OCI-LY7 (cell line): ENCODE measurements at regions not wholly inside any gene's neighbourhood (a gene's known extent, or its start where the extent isn't known, plus 50 kb on each side); places are given as distances from the start of the nearest gene placed in this dataset.

Experiments
- BruUV-seq: library from RNA; stranded (reverse); fragments of 400-500 nt; replicated peaks from 2 replicates; lab custom pipeline; 2021; lab: Mats Ljungman, UMichigan
- CTCF ChIA-PET: fragments of 300-600 bp; sonication (Branson Sonifier 250); formaldehyde crosslinking; loops from one replicate; lab custom pipeline; 2022; ENCODE audit warnings: antibody characterized with exemption; ENCODE audit not compliant: unreplicated experiment; lab: Charles Lee
- POLR2A ChIA-PET: fragments of 300-600 bp; sonication (Branson Sonifier 250); formaldehyde crosslinking; loops from one replicate; lab custom pipeline; 2022; ENCODE audit warnings: antibody characterized with exemption; lab: Charles Lee
- DNase-seq: peaks from one replicate; pipeline ENCODE4 v3.0.0-alpha.2; 2015; ENCODE audit warnings: low spot score
- H2AFZ ChIP-seq: fragments of 200-600 bp; sonication (generic), shearing (Covaris generic); 2 replicates; pipeline ENCODE4 v1.6.1; 2014; ENCODE audit warnings: mild to moderate bottlenecking, antibody characterized with exemption, low read length, moderate library complexity
- H3K27ac ChIP-seq: fragments of 200-600 bp; sonication (generic); 2 replicates; pipeline ENCODE4 v1.5.1; 2014; ENCODE audit warnings: mixed run types, low read depth, mild to moderate bottlenecking, moderate library complexity, low read length, inconsistent platforms; ENCODE audit not compliant: poor library complexity, severe bottlenecking
- H3K36me3 ChIP-seq: fragments of 200-600 bp; sonication (generic); 2 replicates; pipeline ENCODE4 v1.6.1; 2014; ENCODE audit warnings: mild to moderate bottlenecking, antibody characterized with exemption, low read length, moderate library complexity, mixed read lengths; ENCODE audit not compliant: insufficient read depth
- H3K4me1 ChIP-seq: fragments of 200-600 bp; sonication (generic); 2 replicates; pipeline ENCODE4 v1.5.1; 2014; ENCODE audit warnings: mild to moderate bottlenecking, low read length; ENCODE audit not compliant: insufficient read depth, poor library complexity, severe bottlenecking
- H3K4me2 ChIP-seq: fragments of 200-600 bp; sonication (generic); 2 replicates; pipeline ENCODE4 v1.6.1; 2014; ENCODE audit warnings: mild to moderate bottlenecking, low read length
- H3K4me3 ChIP-seq: fragments of 200-600 bp; sonication (generic); 2 replicates; pipeline ENCODE4 v1.5.1; 2014; ENCODE audit warnings: mild to moderate bottlenecking, low read depth, low read length; ENCODE audit not compliant: poor library complexity, severe bottlenecking
- H3K79me2 ChIP-seq: fragments of 200-600 bp; sonication (generic); 2 replicates; pipeline ENCODE4 v1.6.1; 2016; ENCODE audit warnings: low read depth, mild to moderate bottlenecking, low read length, moderate library complexity, mixed read lengths; ENCODE audit not compliant: insufficient read depth
- H3K9me2 ChIP-seq: fragments of 200-600 bp; sonication (generic); 2 replicates; pipeline ENCODE4 v1.6.1; 2016; ENCODE audit warnings: mild to moderate bottlenecking, low read length, mixed read lengths; ENCODE audit not compliant: insufficient read depth
- H3K9me3 ChIP-seq: fragments of 200-600 bp; sonication (generic); 2 replicates; pipeline ENCODE4 v1.6.1; 2014; ENCODE audit warnings: mild to moderate bottlenecking, mixed run types, low read length, mixed read lengths
- H4K20me1 ChIP-seq: fragments of 200-600 bp; sonication (generic); 2 replicates; pipeline ENCODE4 v1.6.1; 2014; ENCODE audit warnings: mild to moderate bottlenecking, antibody characterized with exemption, low read length, moderate library complexity, mixed read lengths; ENCODE audit not compliant: insufficient read depth
- EZH2phosphoT487 ChIP-seq: fragments of 200-600 bp; sonication (generic); IDR thresholded peaks from 2 replicates; pipeline ENCODE4 v1.6.1; 2018; ENCODE audit warnings: low read depth, borderline replicate concordance, mild to moderate bottlenecking, mixed run types, antibody characterized with exemption, low read length, moderate library complexity, mixed read lengths
- intact Hi-C: fragments of 100-400 bp; cut with micrococcal nuclease; formaldehyde crosslinking; loops from one replicate; pipeline ENCODE4 v1.10.0; 2022; ENCODE audit not compliant: unreplicated experiment
- TF ChIP-seq, protein P1 (sequence below): fragments of 200-600 bp; sonication (generic); conservative IDR thresholded peaks from 2 replicates; pipeline ENCODE4 v1.5.1; 2014; ENCODE audit warnings: mild to moderate bottlenecking, antibody characterized with exemption, low read length, moderate library complexity, mixed read lengths

DNA sequence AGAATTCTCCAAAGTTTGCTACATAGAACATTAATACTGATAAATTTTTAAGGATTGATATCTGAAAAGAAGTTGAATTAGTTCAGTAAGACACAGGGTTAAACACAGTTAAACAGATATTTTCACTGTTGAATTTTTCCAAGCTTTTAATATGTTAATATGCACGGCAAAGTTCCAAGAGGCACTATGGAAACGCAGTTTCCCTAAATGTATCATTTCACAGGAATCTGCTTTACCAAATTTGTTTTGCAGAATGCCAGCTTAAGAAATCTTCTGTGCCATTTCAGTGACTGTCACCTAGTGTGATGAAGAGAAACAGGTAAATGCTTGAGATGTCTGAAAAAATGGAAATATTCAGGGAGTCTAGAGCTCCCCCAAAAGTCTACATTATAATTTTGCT, 395.9 kb upstream of the GRIA3 start:
- Histone ChIP-seq H3K27ac (no peak overlapping the region), H3K4me2 (no peak overlapping the region), H4K20me1 (no peaks in the 10 kb centered on the region), H2AFZ (no peak overlapping the region), H3K36me3 (no peaks in the 10 kb centered on the region), H3K9me2 (no peaks in the 10 kb centered on the region), H3K4me3 (no peak overlapping the region), H3K9me3 (no peaks in the 10 kb centered on the region), H3K4me1 (no peaks in the 10 kb centered on the region), H3K79me2 (no peaks in the 10 kb centered on the region)
- TF ChIP-seq, protein P1, sequence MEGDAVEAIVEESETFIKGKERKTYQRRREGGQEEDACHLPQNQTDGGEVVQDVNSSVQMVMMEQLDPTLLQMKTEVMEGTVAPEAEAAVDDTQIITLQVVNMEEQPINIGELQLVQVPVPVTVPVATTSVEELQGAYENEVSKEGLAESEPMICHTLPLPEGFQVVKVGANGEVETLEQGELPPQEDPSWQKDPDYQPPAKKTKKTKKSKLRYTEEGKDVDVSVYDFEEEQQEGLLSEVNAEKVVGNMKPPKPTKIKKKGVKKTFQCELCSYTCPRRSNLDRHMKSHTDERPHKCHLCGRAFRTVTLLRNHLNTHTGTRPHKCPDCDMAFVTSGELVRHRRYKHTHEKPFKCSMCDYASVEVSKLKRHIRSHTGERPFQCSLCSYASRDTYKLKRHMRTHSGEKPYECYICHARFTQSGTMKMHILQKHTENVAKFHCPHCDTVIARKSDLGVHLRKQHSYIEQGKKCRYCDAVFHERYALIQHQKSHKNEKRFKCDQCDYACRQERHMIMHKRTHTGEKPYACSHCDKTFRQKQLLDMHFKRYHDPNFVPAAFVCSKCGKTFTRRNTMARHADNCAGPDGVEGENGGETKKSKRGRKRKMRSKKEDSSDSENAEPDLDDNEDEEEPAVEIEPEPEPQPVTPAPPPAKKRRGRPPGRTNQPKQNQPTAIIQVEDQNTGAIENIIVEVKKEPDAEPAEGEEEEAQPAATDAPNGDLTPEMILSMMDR: no peak
- no peak for TF ChIP-seq EZH2phosphoT487
- CTCF ChIA-PET: no interaction called here
- POLR2A ChIA-PET: no interaction called here
- no TSS peak for BruUV-seq
- intact Hi-C loops: loop anchor here (10.0 kb wide), 1 partner anchor 323 kb away; no protein-coding TSS in a partner anchor
- DNase-seq: no peak

DNA sequence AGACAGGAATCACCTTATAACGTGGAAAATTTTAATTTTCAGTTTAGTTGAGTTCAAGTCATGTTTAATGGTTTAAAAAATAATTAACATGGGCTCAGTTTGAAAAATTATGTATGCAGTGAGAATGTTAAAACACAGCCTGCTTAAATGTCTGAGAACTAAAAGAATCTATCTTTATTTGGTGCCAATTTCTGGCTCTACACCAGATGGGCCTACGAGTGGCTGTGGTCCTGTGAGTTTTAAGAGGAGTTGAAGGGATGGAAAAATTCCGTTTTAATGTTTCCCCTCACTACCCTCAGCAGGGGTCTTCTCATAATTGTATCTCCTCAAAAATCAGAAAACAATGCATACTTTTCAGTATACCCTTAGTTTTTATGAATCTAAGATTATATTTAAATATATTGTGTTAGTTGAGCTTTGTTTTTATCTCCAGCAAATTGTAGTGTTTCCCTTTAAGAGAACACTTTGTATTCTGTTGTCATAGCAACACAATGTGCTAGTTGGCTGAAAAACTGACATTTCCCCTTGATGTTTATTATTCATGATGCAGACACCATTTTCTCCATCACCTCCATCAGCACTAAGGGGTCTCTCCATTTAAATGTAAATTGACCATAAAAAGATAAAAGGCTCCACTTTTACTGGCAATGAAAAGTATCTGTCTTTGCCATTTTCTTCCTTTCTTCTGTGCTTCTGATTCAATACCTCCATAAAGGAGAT, 393.5 kb upstream of the GRIA3 start:
- no peak for DNase-seq
- Histone ChIP-seq H3K4me1 (no peaks in the 10 kb centered on the region), H3K4me2 (no peak overlapping the region), H4K20me1 (no peaks in the 10 kb centered on the region), H3K27ac (no peak overlapping the region), H3K36me3 (no peaks in the 10 kb centered on the region), H3K4me3 (no peak overlapping the region), H3K9me2 (no peaks in the 10 kb centered on the region), H3K79me2 (no peaks in the 10 kb centered on the region), H2AFZ (no peak overlapping the region), H3K9me3 (no peaks in the 10 kb centered on the region)
- BruUV-seq: no TSS peak
- intact Hi-C loops: no loop called here
- CTCF ChIA-PET: no interaction called here
- POLR2A ChIA-PET: no interaction called here
- TF ChIP-seq, protein P1: no peak
- no peak for TF ChIP-seq EZH2phosphoT487

GRCh38 chrX:122813876-122814275, 370.2 kb upstream of the GRIA3 start:
- intact Hi-C loops: no loop called here
- POLR2A ChIA-PET: no interaction called here
- TF ChIP-seq, protein P1: no peak
- TF ChIP-seq EZH2phosphoT487: no peak

More at GRCh38 chrX:122813876-122814275, 370.2 kb upstream of the GRIA3 start:
- Histone ChIP-seq H2AFZ (no peak overlapping the region), H3K36me3 (no peaks in the 10 kb centered on the region), H3K4me2 (no peak overlapping the region), H3K4me3 (no peak overlapping the region), H3K9me2 (no peaks in the 10 kb centered on the region), H3K4me1 (no peaks in the 10 kb centered on the region), H3K9me3 (no peaks in the 10 kb centered on the region), H3K79me2 (no peaks in the 10 kb centered on the region), H4K20me1 (no peaks in the 10 kb centered on the region), H3K27ac (no peak overlapping the region)
- no TSS peak for BruUV-seq
- CTCF ChIA-PET: no interaction called here
- no peak for DNase-seq
